Transverse colon (tissue), 4 donors: ENCODE measurements at regions not wholly inside any gene's neighbourhood (a gene's known extent, or its start where the extent isn't known, plus 50 kb on each side); places are given as distances from the start of the nearest gene placed in this dataset.
A peak's percentile ranks its signal among the peaks of the same experiment; 100 is the strongest.

Experiments used
- DNase-seq: peaks from one replicate; pipeline ENCODE4 v3.0.0-alpha.2; 2019
- H3K27ac ChIP-seq, 4 donors: fragments of 200-600 bp; sonication (generic); 2 replicates each; pipeline ENCODE4 v1.5.1; 2016 to 2018; ENCODE audit warnings: inconsistent platforms in 4 of 4
- H3K27me3 ChIP-seq: fragments of 200-600 bp; sonication (generic); 2 replicates; pipeline ENCODE4 v1.5.1; 2017; ENCODE audit warnings: inconsistent platforms
- H3K36me3 ChIP-seq, 4 donors: fragments of 200-600 bp; sonication (generic); 2 replicates each; pipeline ENCODE4 v1.5.1; 2017 to 2019; ENCODE audit warnings: inconsistent platforms in 4 of 4
- H3K4me1 ChIP-seq, 4 donors: fragments of 200-600 bp; sonication (generic); 2 replicates each; pipeline ENCODE4 v1.5.1; 2017 to 2020; ENCODE audit warnings: inconsistent platforms in 4 of 4
- H3K4me3 ChIP-seq, 4 donors: fragments of 200-600 bp; sonication (generic); 1 replicate in 1 of 4; 2 replicates in 3 of 4; pipeline versions ENCODE4 v1.5.1 to v1.6.1; 2017 to 2019; ENCODE audit warnings: inconsistent platforms in 4 of 4
- H3K9me3 ChIP-seq, 2 donors: fragments of 200-600 bp; sonication (generic); 2 replicates each; pipeline ENCODE4 v1.5.1; 2017 to 2019; ENCODE audit warnings: inconsistent platforms in 2 of 2
- EP300 ChIP-seq: sonication (generic); formaldehyde crosslinking; IDR thresholded peaks from one replicate; pipeline ENCODE4 v1.6.1; 2017; ENCODE audit warnings: antibody characterized with exemption, low read depth
- POLR2A ChIP-seq: fragments of 450-650 bp; IDR thresholded peaks from one replicate; pipeline ENCODE4 v1.6.1; 2016; ENCODE audit warnings: antibody characterized with exemption, mild to moderate bottlenecking, moderate library complexity
- POLR2AphosphoS5 ChIP-seq, 3 donors: sonication (generic); formaldehyde crosslinking; IDR thresholded peaks; one replicate each; pipeline ENCODE4 v1.6.1; 2016; ENCODE audit warnings: antibody characterized with exemption in 3 of 3
- WGBS, 2 donors: methylation state at CpG; one replicate each; pipeline ENCODE4 v1.1.5; 2018; ENCODE audit warnings: low coverage in 1 of 2; 5-methylcytosine and 5-hydroxymethylcytosine counted together
- in situ Hi-C, 4 donors: fragments of 200-750 bp; cut with MboI; loops; one replicate each; pipeline versions ENCODE4 v1.15.0 to v1.15.1; 2017; ENCODE audit warnings: low sequenced_read_pairs in 3 of 4, low pct_ligation_motif_present in 1 of 4, low pct_unique_long_range_greater_than_20kb in 1 of 4
- intact Hi-C: fragments of 100-400 bp; cut with DNase I; formaldehyde crosslinking; loops from one replicate; pipeline ENCODE4 v1.15.1; 2023; ENCODE audit warnings: low total_unique reads
- TF ChIP-seq, protein P1 (sequence below), 5 experiments: fragments of 200-600 bp in 3 of 5; fragments of 450-650 bp in 2 of 5; sonication (generic) in 3 of 5; IDR thresholded peaks; 1 replicate in 2 of 5; 2 replicates in 3 of 5; pipeline ENCODE4 v1.5.1; 2016 to 2017; ENCODE audit warnings: antibody characterized with exemption in 5 of 5, inconsistent platforms in 3 of 5, mild to moderate bottlenecking in 2 of 5, moderate library complexity in 1 of 5

DNA sequence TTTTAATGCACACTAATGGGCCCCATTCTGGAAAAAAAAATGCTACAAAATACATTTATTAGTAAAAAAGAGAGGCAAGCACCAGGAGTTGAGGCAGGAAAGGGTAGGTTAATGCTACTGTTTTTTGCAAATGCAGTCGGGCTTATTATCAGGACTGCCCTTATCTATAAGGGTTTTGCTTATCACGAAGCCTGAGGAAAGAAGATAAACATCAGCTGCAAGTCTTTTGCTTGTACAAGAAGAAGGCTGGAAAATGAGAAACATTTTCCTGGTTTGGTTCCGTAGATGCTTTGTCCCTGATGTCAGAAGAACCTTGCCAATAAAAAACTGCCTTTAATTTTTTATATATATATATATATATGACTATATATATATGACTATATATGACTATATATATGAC is 189.3 kb upstream of the VGLL2 start:
- Histone ChIP-seq H3K27ac (no peak overlapping the region), H3K9me3 (no peaks in the 10 kb centered on the region), H3K36me3 (no peaks in the 10 kb centered on the region), H3K27me3 (no peaks in the 10 kb centered on the region), H3K4me3 (no peak overlapping the region), H3K4me1 (peaks cover 0 to 19% (median 7%) of the 10 kb centered on the region in 4 donors)
- DNase-seq, result no peak
- in situ Hi-C loops (no loop called here), intact Hi-C loops (no loop called here)
- WGBS, 2 donors, result 13 to 30% methylated on average over 2 to 3 of the region's 3 CpGs
- TF ChIP-seq, protein P1, sequence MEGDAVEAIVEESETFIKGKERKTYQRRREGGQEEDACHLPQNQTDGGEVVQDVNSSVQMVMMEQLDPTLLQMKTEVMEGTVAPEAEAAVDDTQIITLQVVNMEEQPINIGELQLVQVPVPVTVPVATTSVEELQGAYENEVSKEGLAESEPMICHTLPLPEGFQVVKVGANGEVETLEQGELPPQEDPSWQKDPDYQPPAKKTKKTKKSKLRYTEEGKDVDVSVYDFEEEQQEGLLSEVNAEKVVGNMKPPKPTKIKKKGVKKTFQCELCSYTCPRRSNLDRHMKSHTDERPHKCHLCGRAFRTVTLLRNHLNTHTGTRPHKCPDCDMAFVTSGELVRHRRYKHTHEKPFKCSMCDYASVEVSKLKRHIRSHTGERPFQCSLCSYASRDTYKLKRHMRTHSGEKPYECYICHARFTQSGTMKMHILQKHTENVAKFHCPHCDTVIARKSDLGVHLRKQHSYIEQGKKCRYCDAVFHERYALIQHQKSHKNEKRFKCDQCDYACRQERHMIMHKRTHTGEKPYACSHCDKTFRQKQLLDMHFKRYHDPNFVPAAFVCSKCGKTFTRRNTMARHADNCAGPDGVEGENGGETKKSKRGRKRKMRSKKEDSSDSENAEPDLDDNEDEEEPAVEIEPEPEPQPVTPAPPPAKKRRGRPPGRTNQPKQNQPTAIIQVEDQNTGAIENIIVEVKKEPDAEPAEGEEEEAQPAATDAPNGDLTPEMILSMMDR (IDR thresholded peaks at IDR 0.05), result no peak
- TF ChIP-seq POLR2AphosphoS5 (IDR thresholded peaks at IDR 0.05) (no peak), POLR2A (no peak), EP300 (no peak)

DNA sequence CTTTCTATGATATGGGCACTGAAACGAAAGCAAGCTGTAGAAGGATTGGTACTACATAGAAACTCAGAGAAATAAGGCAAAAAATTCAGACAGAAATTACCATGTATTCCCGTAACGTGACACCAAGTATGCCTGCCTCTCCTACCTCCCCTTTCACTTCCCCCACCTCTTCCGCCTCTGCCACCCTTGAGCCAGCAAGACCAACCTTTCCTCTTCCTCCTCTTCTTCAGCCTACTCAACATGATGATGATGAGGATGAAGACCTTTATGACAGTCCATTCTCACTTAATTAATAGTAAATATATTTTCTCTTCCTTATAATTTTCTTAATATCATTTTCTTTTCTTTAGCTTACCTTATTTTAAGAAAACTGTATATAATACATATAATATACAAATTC is 188.1 kb upstream of the VGLL2 start:
- H3K27ac ChIP-seq, result no peak overlapping the region
- intact Hi-C loops, result no loop called here
- no peaks in the 10 kb centered on the region for H3K9me3 ChIP-seq
- H3K4me3 ChIP-seq, result no peak overlapping the region
- WGBS, 2 donors, result 76 to 83% methylated on average over 4 of the region's 4 CpGs
- no peaks in the 10 kb centered on the region for H3K27me3 ChIP-seq
- no peak for DNase-seq
- in situ Hi-C loops, result no loop called here
- no peaks in the 10 kb centered on the region for H3K36me3 ChIP-seq
- no peak for TF ChIP-seq POLR2A
- no peak for TF ChIP-seq POLR2AphosphoS5 (IDR thresholded peaks at IDR 0.05)
- TF ChIP-seq EP300, result no peak
- TF ChIP-seq, protein P1 (IDR thresholded peaks at IDR 0.05), result no peak
- H3K4me1 ChIP-seq, result peaks cover 0 to 19% (median 7%) of the 10 kb centered on the region in 4 donors

DNA sequence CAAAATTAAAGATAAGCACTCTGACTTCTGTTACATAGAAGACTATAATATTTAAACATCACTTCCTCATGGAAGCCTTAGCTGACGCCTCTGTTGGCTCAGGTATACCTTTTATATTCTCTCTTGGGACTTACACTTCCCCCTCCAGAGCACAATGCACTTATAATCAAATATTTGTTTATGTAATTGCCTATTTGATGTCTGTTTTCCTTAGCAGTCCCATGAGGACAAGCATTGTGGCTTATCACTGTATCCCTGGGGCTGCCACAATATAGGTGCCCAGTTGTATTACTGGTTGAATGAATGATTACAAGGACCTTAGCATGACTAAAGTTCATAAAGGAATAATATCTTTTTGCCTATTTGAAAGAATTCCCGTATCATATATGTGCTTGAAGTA is 186.7 kb upstream of the VGLL2 start:
- no peaks in the 10 kb centered on the region for H3K36me3 ChIP-seq
- peak overlapping the region in 2 of 4 donors; percentile 9 to 19 for H3K27ac ChIP-seq
- no peaks in the 10 kb centered on the region for H3K27me3 ChIP-seq
- H3K9me3 ChIP-seq, result no peaks in the 10 kb centered on the region
- in situ Hi-C loops (no loop called here), intact Hi-C loops (no loop called here)
- H3K4me1 ChIP-seq, result peaks cover 0 to 19% (median 7%) of the 10 kb centered on the region in 4 donors
- no peak for TF ChIP-seq EP300
- no peak for TF ChIP-seq POLR2A
- TF ChIP-seq POLR2AphosphoS5 (IDR thresholded peaks at IDR 0.05), result no peak
- TF ChIP-seq, protein P1 (IDR thresholded peaks at IDR 0.05), result no peak
- peak; percentile 25 for DNase-seq
- WGBS, 2 donors, result 22 to 34% methylated on average over 2 of the region's 2 CpGs
- H3K4me3 ChIP-seq, result no peak overlapping the region

- TF ChIP-seq POLR2A (no peak), POLR2AphosphoS5 (IDR thresholded peaks at IDR 0.05) (no peak), EP300 (no peak)
- TF ChIP-seq, protein P1 (IDR thresholded peaks at IDR 0.05), result no peak
- intact Hi-C loops (no loop called here), in situ Hi-C loops (no loop called here)
- DNase-seq, result no peak
- WGBS, 2 donors, result 0 to 45% methylated on average over 1 to 2 of the region's 2 CpGs
- H3K36me3 ChIP-seq, result no peaks in the 10 kb centered on the region
- H3K27me3 ChIP-seq, result no peaks in the 10 kb centered on the region
- H3K4me3 ChIP-seq, result no peak overlapping the region
- H3K27ac ChIP-seq, result no peak overlapping the region
- H3K4me1 ChIP-seq, result peaks cover 0 to 19% (median 7%) of the 10 kb centered on the region in 4 donors
- no peaks in the 10 kb centered on the region for H3K9me3 ChIP-seq
These were observed 185.4 kb upstream of the VGLL2 start for GRCh38 chr6:117079951-117080350.
